ENCODE measurements at regions not wholly inside any gene's neighbourhood (a gene's known extent, or its start where the extent isn't known, plus 50 kb on each side); places are given as distances from the start of the nearest gene placed in this dataset.

- no peaks in the 10 kb centered on the region for H3K27me3 Mint-ChIP-seq (ENCODE audit: low read depth)
- H3K27ac Mint-ChIP-seq, result no peak overlapping the region
Measured at GRCh38 chr12:77247542-77247941, 182.2 kb upstream of the E2F7 start.

GRCh38 chr12:77243345-77243744, 178.0 kb upstream of the E2F7 start:
- H3K27me3 Mint-ChIP-seq (ENCODE audit: low read depth), result no peaks in the 10 kb centered on the region
- no peaks in the 10 kb centered on the region for H3K36me3 Mint-ChIP-seq (ENCODE audit: low read depth)
- no peaks in the 10 kb centered on the region for H3K9me3 Mint-ChIP-seq
- no peak overlapping the region for H3K4me3 Mint-ChIP-seq
- no peak overlapping the region for H3K27ac Mint-ChIP-seq
- no peaks in the 10 kb centered on the region for H3K4me1 Mint-ChIP-seq (ENCODE audit: low read depth)

More at GRCh38 chr12:77247542-77247941, 182.2 kb upstream of the E2F7 start:
- Mint-ChIP-seq H3K36me3 (ENCODE audit: low read depth) (no peaks in the 10 kb centered on the region), H3K9me3 (no peaks in the 10 kb centered on the region), H3K4me3 (no peak overlapping the region), H3K4me1 (ENCODE audit: low read depth) (no peaks in the 10 kb centered on the region)

- H3K4me1 Mint-ChIP-seq (ENCODE audit: low read depth), result no peaks in the 10 kb centered on the region
- H3K36me3 Mint-ChIP-seq (ENCODE audit: low read depth), result no peaks in the 10 kb centered on the region
- H3K27ac Mint-ChIP-seq, result no peak overlapping the region
- no peaks in the 10 kb centered on the region for H3K27me3 Mint-ChIP-seq (ENCODE audit: low read depth)
- no peak overlapping the region for H3K4me3 Mint-ChIP-seq
- no peaks in the 10 kb centered on the region for H3K9me3 Mint-ChIP-seq
Measured at GRCh38 chr12:77239617-77240016, 174.2 kb upstream of the E2F7 start.

- Mint-ChIP-seq H3K27me3 (ENCODE audit: low read depth) (no peaks in the 10 kb centered on the region), H3K36me3 (ENCODE audit: low read depth) (no peaks in the 10 kb centered on the region), H3K4me1 (ENCODE audit: low read depth) (no peaks in the 10 kb centered on the region), H3K27ac (no peak overlapping the region), H3K4me3 (no peak overlapping the region), H3K9me3 (no peaks in the 10 kb centered on the region)
Measured at GRCh38 chr12:77238335-77238734, 173.0 kb upstream of the E2F7 start.

GRCh38 chr12:77237896-77238295, 172.5 kb upstream of the E2F7 start:
- Mint-ChIP-seq H3K4me3 (no peak overlapping the region), H3K4me1 (ENCODE audit: low read depth) (no peaks in the 10 kb centered on the region), H3K36me3 (ENCODE audit: low read depth) (no peaks in the 10 kb centered on the region), H3K9me3 (no peaks in the 10 kb centered on the region), H3K27ac (no peak overlapping the region), H3K27me3 (ENCODE audit: low read depth) (no peaks in the 10 kb centered on the region)

- H3K36me3 Mint-ChIP-seq (ENCODE audit: low read depth), result no peaks in the 10 kb centered on the region
- no peaks in the 10 kb centered on the region for H3K4me1 Mint-ChIP-seq (ENCODE audit: low read depth)
- H3K4me3 Mint-ChIP-seq, result no peak overlapping the region
- no peaks in the 10 kb centered on the region for H3K9me3 Mint-ChIP-seq
- H3K27me3 Mint-ChIP-seq (ENCODE audit: low read depth), result no peaks in the 10 kb centered on the region
- no peak overlapping the region for H3K27ac Mint-ChIP-seq
Measured at GRCh38 chr12:77236066-77236465, 170.7 kb upstream of the E2F7 start.

- Mint-ChIP-seq H3K27ac (no peak overlapping the region), H3K4me1 (ENCODE audit: low read depth) (no peaks in the 10 kb centered on the region), H3K4me3 (no peak overlapping the region), H3K9me3 (no peaks in the 10 kb centered on the region), H3K27me3 (ENCODE audit: low read depth) (no peaks in the 10 kb centered on the region), H3K36me3 (ENCODE audit: low read depth) (no peaks in the 10 kb centered on the region)
Measured at GRCh38 chr12:77232045-77232444, 166.7 kb upstream of the E2F7 start.

GRCh38 chr12:77231501-77231918, 166.1 kb upstream of the E2F7 start:
- Mint-ChIP-seq H3K9me3 (no peaks in the 10 kb centered on the region), H3K27me3 (ENCODE audit: low read depth) (no peaks in the 10 kb centered on the region), H3K27ac (no peak overlapping the region), H3K4me1 (ENCODE audit: low read depth) (no peaks in the 10 kb centered on the region), H3K36me3 (ENCODE audit: low read depth) (no peaks in the 10 kb centered on the region), H3K4me3 (no peak overlapping the region)

GRCh38 chr12:77229640-77230442, 164.5 kb upstream of the E2F7 start:
- H3K27me3 Mint-ChIP-seq (ENCODE audit: low read depth), result no peaks in the 10 kb centered on the region
- H3K4me3 Mint-ChIP-seq, result no peak overlapping the region
- H3K9me3 Mint-ChIP-seq, result no peaks in the 10 kb centered on the region
- no peaks in the 10 kb centered on the region for H3K36me3 Mint-ChIP-seq (ENCODE audit: low read depth)
- no peak overlapping the region for H3K27ac Mint-ChIP-seq
- no peaks in the 10 kb centered on the region for H3K4me1 Mint-ChIP-seq (ENCODE audit: low read depth)

- Mint-ChIP-seq H3K9me3 (no peaks in the 10 kb centered on the region), H3K27ac (no peak overlapping the region), H3K27me3 (ENCODE audit: low read depth) (no peaks in the 10 kb centered on the region), H3K4me1 (ENCODE audit: low read depth) (no peaks in the 10 kb centered on the region), H3K36me3 (ENCODE audit: low read depth) (no peaks in the 10 kb centered on the region), H3K4me3 (no peak overlapping the region)
Measured at GRCh38 chr12:77228376-77228775, 163.0 kb upstream of the E2F7 start.

GRCh38 chr12:77226368-77226767, 161.0 kb upstream of the E2F7 start:
- Mint-ChIP-seq H3K27me3 (ENCODE audit: low read depth) (no peaks in the 10 kb centered on the region), H3K27ac (no peak overlapping the region)

GRCh38 chr12:77225373-77225772, 160.0 kb upstream of the E2F7 start:
- H3K4me1 Mint-ChIP-seq (ENCODE audit: low read depth), result no peaks in the 10 kb centered on the region
- no peak overlapping the region for H3K27ac Mint-ChIP-seq
- no peaks in the 10 kb centered on the region for H3K27me3 Mint-ChIP-seq (ENCODE audit: low read depth)
- no peaks in the 10 kb centered on the region for H3K9me3 Mint-ChIP-seq
- no peaks in the 10 kb centered on the region for H3K36me3 Mint-ChIP-seq (ENCODE audit: low read depth)
- H3K4me3 Mint-ChIP-seq, result no peak overlapping the region

More at GRCh38 chr12:77226368-77226767, 161.0 kb upstream of the E2F7 start:
- Mint-ChIP-seq H3K4me1 (ENCODE audit: low read depth) (no peaks in the 10 kb centered on the region), H3K9me3 (no peaks in the 10 kb centered on the region), H3K36me3 (ENCODE audit: low read depth) (no peaks in the 10 kb centered on the region), H3K4me3 (no peak overlapping the region)

- no peaks in the 10 kb centered on the region for H3K4me1 Mint-ChIP-seq (ENCODE audit: low read depth)
- no peak overlapping the region for H3K4me3 Mint-ChIP-seq
- no peaks in the 10 kb centered on the region for H3K27me3 Mint-ChIP-seq (ENCODE audit: low read depth)
- no peaks in the 10 kb centered on the region for H3K36me3 Mint-ChIP-seq (ENCODE audit: low read depth)
- H3K9me3 Mint-ChIP-seq, result no peaks in the 10 kb centered on the region
- no peak overlapping the region for H3K27ac Mint-ChIP-seq
Measured at GRCh38 chr12:77224346-77224745, 159.0 kb upstream of the E2F7 start.

GRCh38 chr12:77222336-77222735, 157.0 kb upstream of the E2F7 start:
- H3K4me3 Mint-ChIP-seq, result no peak overlapping the region
- no peaks in the 10 kb centered on the region for H3K4me1 Mint-ChIP-seq (ENCODE audit: low read depth)
- no peaks in the 10 kb centered on the region for H3K27me3 Mint-ChIP-seq (ENCODE audit: low read depth)
- no peak overlapping the region for H3K27ac Mint-ChIP-seq
- H3K36me3 Mint-ChIP-seq (ENCODE audit: low read depth), result no peaks in the 10 kb centered on the region
- H3K9me3 Mint-ChIP-seq, result no peaks in the 10 kb centered on the region

GRCh38 chr12:77220586-77220985, 155.2 kb upstream of the E2F7 start:
- Mint-ChIP-seq H3K27me3 (ENCODE audit: low read depth) (no peaks in the 10 kb centered on the region), H3K27ac (no peak overlapping the region), H3K36me3 (ENCODE audit: low read depth) (no peaks in the 10 kb centered on the region), H3K9me3 (no peaks in the 10 kb centered on the region), H3K4me1 (ENCODE audit: low read depth) (no peaks in the 10 kb centered on the region), H3K4me3 (no peak overlapping the region)
